ENCODE measurements at regions not wholly inside any gene's neighbourhood (a gene's known extent, or its start where the extent isn't known, plus 50 kb on each side); places are given as distances from the start of the nearest gene placed in this dataset.

- no peak for TF ChIP-seq CTCF (IDR thresholded peaks at IDR 0.05; ENCODE audit: borderline replicate concordance, extremely low read depth, low read length, poor library complexity, severe bottlenecking)
- no peak for TF ChIP-seq EZH2 (IDR thresholded peaks at IDR 0.05; ENCODE audit: borderline replicate concordance, low read depth, low read length, severe bottlenecking)
Measured at GRCh38 chr5:98993512-98993911, 64.7 kb upstream of the CHD1 start.
